B cell (primary cell): ENCODE measurements at regions not wholly inside any gene's neighbourhood (a gene's known extent, or its start where the extent isn't known, plus 50 kb on each side); places are given as distances from the start of the nearest gene placed in this dataset.

ENCODE experiments used
- EZH2 ChIP-seq: IDR thresholded peaks from 2 replicates; pipeline ENCODE4 v1.6.1; 2012; ENCODE audit warnings: borderline replicate concordance, low read depth, mild to moderate bottlenecking, moderate library complexity, low read length; ENCODE audit not compliant: insufficient read depth, poor library complexity, severe bottlenecking
- TF ChIP-seq, protein P1 (sequence below): fragments of 200-600 bp; IDR thresholded peaks from one replicate; pipeline ENCODE4 v1.8.0; 2022; ENCODE audit warnings: antibody characterized with exemption, mild to moderate bottlenecking

DNA sequence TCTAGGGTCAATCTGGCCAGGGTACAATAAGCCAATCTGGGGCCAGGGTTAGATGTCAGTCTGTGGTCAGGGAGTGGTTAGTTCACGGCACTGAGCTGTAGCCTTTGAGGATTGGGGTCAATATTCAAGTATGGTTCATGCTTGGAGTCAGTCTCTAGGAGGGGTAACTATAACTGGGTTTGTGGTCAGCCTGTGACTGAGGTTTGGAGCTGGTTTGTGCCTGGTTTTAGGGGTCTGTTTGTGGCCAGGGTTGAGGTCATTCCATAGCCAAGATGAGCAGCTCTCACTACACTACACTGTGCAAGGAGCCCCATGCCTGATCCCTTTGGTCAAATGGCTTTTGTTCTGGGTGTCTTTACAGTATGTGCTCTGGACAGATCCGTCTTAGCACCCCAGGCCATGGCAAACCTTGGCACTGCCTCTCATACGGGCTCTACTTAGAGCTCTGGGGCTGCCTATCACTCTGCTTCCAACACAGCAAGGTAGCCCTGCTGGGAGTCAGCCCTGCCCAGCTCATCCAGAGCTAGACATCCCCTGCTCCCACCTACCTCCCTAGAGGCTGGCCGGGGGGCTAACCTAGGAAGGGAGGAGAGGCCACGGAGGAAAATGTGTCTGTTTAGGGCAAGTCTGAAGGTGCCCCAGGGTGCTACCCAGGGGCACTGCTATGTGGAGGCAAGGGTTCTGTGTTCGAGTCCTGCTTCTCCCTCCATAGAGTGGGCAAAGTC, 63.3 kb upstream of the CORO2B start:
- TF ChIP-seq, protein P1, sequence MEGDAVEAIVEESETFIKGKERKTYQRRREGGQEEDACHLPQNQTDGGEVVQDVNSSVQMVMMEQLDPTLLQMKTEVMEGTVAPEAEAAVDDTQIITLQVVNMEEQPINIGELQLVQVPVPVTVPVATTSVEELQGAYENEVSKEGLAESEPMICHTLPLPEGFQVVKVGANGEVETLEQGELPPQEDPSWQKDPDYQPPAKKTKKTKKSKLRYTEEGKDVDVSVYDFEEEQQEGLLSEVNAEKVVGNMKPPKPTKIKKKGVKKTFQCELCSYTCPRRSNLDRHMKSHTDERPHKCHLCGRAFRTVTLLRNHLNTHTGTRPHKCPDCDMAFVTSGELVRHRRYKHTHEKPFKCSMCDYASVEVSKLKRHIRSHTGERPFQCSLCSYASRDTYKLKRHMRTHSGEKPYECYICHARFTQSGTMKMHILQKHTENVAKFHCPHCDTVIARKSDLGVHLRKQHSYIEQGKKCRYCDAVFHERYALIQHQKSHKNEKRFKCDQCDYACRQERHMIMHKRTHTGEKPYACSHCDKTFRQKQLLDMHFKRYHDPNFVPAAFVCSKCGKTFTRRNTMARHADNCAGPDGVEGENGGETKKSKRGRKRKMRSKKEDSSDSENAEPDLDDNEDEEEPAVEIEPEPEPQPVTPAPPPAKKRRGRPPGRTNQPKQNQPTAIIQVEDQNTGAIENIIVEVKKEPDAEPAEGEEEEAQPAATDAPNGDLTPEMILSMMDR = no peak
- no peak for TF ChIP-seq EZH2
